Effector CD8-positive, alpha-beta T cell (primary cell): ENCODE measurements at regions not wholly inside any gene's neighbourhood (a gene's known extent, or its start where the extent isn't known, plus 50 kb on each side); places are given as distances from the start of the nearest gene placed in this dataset.
"Not testable (repeated sequence)": the region's sequence is repeated elsewhere in the genome, so short reads cannot be mapped to it uniquely, and the experiment has no call there.

ENCODE experiments used
- DNase-seq: peaks from one replicate; lab custom pipeline; 2025; lab: John Stamatoyannopoulos, UW

DNA sequence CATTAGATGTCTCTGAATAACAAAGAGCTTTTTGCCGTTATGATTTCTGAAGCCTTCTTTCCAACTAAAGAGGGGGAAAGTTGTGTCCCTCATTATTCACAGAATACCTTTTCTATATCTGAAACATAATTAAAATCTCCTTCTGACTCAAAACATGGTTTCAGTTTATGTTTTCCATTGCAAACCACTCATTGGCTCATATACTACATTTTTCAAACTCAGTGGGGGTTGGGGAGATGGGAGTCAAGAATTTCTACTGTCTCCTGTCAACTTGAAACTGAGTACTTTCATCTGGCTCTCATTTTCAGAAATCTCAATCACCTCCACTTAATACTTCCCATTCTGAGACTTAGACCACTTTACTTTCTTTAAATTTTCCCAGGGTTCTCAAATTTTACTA is 1839.5 kb upstream of the PCDH10 start:
- no peak for DNase-seq

DNA sequence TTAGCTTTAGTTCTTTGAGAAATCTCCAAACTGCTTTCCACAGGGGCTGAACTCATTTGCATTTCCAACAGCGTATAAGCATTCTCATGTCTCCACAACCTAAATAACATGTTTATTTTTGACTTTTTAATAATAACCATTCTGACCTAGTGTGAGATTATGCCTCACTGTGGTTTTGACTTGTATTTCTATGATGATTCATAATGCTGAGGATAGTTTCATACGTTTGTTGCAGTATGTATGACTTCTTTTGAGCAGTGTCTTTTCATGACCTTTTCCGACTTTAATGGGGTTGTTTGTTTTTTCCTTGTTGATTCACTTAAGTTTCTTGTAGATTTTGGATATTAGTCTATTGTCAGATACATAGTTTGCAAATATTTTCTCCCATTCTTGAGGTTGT is 1833.0 kb upstream of the PCDH10 start:
- no peak for DNase-seq

DNA sequence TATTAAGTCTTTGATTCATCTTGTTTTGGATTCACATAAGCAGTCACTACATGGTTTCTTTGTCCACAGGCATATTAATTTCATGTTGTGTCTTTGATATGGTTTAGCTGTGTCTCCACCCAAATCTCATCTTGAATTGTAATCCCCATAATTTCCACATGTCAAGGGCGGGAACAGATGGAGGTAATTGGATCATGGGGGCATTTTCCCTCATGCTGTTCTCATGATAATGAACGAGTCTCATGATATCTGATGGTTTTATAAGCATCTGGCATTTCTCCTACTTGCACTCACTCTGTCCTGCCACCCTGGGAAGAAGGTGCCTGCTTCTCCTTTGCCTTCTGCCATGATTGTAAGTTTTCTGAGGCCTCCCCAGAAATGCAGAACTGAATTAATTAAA is 1811.2 kb upstream of the PCDH10 start:
- no peak for DNase-seq

DNA sequence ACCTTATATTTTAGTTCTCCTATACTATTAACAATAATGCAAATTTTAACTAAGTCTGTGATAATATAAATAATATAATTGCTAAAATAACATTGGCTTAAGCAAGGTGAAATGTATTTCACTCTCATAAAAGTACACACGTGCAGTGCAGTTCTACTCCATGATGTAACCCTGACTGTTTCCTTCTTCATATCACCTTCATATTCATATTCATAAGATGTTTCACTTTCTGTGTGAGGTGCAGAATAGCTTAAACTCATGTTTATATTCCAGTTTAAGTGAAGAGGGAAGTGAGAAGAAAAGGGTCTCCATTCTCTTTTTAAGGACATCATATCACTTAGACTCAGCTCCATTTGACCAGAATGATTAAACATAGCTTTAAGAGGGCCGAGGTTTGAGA is 1810.0 kb upstream of the PCDH10 start:
- DNase-seq: no peak

DNA sequence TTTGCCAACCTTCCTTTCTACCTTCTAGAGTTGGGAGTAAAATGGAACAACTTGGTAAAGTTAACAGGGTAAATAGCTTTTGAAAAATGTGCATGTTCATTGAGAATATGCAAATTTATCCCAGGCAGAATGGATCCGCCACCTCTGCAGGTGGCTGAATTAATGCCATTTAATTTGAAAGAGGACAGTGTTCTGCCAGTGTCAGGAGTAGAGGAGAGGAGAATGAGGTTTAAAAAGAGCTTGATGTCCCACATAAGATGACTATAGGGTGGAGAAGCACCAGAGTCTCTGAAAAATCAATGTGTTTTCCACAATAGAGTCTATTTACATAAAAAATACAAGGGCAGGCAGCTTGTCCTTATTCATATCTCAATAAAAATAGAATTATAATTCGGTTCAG is 1804.3 kb upstream of the PCDH10 start:
- DNase-seq: no peak

DNA sequence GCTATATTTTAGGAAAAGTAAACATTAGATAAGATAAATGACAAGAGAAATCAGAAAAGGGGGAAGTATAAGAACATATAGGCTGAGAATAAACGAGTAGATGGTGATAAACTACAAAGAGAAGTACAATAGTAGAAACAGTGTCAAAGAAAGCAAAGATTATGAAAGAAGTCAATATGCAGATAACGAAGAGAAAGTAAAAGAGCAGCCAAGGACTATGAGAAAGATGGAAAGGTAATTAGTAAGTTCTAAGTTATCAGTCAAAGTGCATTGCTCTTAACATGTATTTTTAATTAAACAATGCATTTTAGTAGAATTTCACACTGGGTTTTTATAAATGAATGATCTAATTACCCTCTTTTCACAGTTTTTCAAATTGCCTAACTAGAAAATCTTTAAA is 1801.3 kb upstream of the PCDH10 start:
- no peak for DNase-seq

DNA sequence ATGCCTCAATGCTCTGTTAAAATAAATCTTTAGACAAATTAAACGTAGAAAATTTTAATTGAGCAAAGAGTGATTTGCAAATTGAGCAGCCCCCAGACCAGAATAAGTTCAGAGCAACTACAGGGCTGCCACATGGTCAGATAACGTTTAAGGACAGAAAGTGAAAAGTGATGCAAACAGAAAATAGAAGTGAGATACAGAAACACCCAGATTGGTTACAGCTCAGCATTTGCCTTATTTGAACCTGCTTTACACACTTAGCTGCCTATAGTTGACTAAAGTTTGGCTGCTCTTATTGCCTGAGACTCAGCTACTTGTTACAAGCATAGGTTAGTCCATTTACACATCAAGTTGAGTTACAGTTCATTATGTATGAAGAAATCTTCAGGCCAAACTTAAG is 1800.8 kb upstream of the PCDH10 start:
- DNase-seq: no peak

DNA sequence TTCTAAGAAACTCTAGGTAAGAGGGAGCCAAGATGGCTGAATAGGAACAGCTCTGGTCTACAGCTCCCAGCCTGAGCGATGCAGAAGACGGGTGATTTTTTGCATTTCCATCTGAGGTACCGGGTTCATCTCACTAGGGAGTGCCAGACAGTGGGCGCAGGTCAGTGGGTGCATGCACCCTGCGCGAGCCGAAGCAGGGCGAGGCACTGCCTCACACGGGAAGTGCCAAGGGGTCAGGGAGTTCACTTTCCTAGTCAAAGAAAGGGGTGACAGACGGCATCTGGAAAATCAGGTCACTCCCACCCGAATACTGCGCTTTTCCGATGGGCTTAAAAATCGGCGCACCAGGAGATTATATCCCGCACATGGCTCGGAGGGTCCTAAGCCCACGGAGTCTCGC is 1796.7 kb upstream of the PCDH10 start:
- not testable (repeated sequence) for DNase-seq

DNA sequence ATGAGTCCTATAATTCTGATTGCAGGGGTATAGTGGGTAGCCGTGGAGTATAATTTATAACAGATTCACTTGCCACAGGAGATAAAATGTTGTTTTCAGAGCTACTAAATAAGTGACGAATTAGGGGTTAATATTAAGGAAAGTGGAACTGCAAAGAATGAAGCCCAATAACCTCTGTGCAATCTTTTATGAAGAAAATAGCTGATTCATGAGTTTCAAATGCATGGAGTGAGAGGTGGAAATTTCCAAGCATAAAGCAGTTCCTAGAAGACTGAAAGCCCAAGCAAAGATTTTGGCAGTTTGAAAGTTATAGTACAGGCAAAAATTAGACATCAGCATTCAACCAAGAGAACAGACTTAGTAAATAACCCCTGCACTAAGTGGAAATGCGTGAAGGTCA is 1782.4 kb upstream of the PCDH10 start:
- no peak for DNase-seq

DNA sequence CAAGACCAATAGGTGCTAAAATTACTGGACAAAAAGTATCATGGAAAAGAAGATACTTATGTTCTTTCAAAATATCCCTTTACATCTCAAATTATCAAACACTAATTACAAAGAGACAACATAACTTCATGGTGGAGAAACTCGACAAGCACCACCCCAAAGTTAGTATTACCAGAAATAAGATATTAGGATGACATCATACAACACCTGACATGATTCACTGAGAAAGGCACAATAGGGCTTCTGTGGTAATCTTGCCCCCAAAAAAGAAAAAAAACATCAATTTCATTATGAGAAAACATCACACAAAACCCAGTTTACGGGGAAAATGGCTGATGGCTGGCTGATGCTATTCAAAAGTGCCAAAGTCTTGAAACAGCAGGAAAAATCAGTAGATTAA is 1781.7 kb upstream of the PCDH10 start:
- DNase-seq: no peak

DNA sequence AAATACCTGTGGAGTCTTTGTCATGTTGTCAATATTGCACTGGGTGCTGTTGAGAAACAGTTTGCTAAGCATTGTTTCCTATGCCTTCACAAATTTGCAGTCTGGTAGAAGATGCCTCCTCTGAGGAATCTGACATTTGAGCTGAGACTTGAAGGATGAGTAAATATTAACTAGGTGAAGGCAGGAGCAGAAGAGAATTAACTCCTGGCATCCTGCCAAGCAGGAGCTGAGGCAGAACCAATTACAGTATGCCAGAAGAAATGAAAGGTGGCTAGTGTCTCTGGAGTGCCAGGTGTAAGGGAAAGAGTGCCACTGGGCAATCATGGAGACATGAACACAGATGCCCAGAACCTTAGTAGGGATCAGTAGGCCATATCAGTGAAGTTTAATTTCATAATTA is 1778.2 kb upstream of the PCDH10 start:
- no peak for DNase-seq

DNA sequence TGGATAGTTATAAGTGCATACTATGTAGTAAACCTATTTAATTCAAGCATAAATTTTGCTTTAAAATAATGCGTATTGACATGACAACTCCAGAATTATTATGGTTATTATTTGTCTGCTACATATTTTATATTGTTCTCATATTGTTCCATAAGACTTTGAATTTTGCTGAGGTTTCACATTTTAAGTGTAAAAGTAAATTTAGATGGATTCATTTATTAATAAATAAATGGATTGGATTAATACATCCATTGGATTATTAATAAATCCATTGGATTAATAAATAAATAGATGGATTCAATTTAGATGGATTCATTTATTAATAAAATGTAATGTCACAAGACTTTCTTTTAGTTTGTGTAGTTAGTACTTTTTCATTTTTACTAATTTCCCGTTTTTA is 1768.0 kb upstream of the PCDH10 start:
- DNase-seq: no peak

DNA sequence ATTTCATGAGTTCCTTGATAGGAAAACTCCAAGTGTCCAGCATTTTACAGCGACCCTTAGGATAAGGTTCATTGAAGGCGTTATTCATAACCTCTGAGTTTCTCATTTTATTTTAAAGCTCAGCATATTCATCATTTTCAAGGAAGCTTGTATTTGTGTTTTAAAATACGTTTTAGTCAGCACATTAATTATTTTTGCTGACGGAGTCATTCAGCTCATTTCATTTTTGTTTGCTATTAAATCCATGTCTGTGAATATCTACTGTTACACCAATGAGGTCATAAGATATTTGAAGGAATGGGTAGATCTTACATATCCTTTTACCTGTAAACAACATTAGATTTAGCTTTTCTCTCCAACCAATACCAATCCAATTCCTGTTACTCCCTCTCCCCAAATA is 1766.3 kb upstream of the PCDH10 start:
- DNase-seq: no peak

DNA sequence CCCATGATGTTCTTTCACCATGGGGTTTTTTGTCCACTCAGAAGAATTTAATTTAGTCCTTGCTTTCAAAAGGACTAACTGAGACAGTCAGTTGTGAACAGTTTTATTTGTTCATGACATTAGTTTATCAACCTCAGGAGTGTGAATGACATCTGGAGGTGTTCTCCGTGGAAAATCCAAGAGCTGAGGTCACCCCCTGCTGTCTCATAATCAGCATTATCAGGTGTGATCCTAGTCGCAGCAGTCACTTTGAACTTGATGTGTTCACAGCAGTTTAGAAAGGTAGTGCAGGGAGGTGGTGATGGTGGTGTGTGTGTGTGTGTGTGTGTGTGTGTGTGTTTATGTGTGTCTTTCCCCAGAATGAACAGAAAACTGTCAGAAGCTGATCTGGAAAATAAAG is 1760.8 kb upstream of the PCDH10 start:
- DNase-seq: no peak

DNA sequence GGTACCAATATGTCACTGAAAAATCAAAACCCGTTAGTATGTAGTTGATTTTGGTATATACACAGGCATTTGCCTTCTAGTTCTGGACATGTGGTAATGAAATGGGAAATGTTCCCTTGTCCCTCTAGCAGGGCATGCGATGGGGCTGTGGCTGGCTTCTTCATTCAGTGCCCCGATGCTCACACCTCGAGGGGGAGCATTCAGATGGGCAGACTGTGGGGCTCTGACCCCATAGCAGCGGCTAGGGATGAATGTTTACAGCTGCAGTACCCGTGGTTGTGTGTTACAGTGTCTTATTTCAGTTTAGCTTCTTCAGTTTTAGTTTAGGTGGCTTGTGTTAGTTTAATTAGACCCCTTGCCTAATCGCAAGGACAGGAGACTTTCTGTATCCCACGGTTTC is 1741.0 kb upstream of the PCDH10 start:
- no peak for DNase-seq

DNA sequence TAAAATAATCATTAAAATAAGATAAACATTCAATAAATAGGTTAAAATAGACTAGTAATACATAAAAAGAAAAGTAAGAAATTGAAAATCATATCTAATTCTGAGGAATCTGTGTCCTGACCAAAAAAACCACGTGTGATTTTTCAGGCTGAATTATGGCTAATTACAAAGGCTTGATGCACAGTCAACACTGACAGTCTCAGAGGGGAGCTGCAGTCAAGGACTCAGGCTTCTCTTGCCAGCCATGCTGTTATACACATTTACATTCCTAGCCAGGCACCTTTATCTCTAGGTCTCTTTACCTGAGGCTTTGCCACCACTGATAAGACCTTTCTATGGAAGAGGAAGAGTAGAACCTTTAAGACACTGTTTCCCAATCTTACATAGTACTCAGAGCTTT is 1737.7 kb upstream of the PCDH10 start:
- no peak for DNase-seq

DNA sequence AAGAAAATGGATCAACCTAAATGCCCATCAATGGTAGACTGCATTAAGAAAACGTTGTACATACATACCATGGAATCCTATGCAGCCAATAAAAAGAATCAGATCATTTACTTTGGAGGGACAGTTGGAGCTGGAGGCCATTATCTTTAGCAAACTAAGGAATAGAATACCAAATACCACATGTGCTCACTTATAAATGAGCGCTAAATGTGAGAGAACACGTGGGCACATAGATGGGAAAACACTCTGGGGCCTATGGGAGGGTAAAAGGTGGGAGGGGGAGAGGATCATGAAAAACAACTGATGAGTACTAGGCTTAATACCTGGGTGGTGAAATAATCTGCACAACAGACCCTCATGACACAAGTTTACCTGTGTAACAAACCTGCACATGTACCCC is 1729.9 kb upstream of the PCDH10 start:
- no peak for DNase-seq

DNA sequence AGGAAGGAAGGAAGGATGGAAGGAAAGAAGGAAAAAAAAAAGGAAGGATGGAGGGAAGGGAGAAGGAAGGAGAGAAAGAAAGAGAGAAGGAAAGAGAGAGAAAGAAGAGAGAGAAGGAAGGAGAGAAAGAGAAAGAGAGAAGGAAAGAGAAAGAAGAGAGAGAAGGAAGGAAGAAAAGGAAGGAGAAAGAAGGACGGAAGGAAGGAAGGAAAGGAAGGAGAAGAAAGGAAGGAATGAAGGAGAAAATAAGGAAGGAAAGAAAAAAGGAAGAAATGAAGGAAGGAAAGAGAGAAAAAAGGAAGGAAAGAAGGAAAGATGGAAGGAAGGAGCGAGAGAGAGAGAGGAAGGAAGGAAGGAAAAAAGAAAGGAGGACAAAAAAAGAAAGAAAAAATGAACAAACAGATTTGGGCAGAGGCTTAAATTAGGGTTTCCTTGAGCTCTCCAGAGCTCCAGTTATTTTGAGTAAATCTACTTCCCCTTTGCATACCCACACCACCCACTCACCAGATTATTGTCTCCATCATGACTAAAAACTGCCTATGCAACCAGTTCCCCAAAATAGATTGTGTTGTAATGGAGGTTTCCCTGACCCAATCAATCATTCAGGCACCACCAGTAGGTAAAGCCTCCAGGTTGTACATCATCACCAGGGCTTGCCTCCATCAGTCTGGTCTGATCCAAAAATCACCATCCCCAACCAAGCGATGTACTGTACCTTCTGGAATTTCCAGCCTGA is 1722.9 kb upstream of the PCDH10 start:
- DNase-seq: no peak

DNA sequence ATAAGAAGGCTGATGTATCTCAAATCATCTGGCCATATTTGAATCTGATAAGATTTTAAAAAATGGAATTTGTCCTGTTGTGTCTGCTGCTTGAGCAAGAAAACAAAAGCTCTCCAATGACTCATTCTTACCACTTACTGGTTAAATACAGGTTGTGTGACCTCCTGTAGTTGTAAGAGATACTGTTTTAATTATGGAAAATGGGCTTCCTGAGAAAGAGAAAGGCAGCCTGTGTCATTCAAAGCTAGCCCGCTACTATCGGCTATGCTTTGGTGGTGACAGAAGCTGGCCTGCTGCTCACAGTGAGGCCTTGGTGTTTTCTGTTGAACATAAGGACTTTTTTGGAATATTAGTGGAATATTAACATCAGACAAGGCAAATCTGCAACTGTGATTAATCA is 1722.1 kb upstream of the PCDH10 start:
- DNase-seq: no peak

DNA sequence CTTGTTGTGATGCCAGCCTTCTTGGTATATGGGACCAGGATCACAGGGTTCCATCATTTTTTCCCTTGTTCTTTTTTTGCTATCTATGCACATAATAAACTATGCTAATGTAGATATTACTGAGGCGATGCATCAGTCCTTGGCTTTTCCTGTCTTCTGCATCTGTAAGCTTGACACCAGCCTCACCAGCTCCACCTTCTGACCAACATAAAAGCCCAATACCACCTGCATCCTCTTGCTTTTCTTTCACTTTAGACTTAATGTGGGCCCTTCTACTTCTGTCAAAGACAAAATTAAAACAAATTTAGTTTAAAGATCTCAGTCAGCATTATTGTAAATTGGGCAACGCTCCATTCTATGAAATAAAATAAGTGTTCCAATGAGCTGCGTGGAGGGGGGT is 1718.8 kb upstream of the PCDH10 start:
- DNase-seq: no peak

DNA sequence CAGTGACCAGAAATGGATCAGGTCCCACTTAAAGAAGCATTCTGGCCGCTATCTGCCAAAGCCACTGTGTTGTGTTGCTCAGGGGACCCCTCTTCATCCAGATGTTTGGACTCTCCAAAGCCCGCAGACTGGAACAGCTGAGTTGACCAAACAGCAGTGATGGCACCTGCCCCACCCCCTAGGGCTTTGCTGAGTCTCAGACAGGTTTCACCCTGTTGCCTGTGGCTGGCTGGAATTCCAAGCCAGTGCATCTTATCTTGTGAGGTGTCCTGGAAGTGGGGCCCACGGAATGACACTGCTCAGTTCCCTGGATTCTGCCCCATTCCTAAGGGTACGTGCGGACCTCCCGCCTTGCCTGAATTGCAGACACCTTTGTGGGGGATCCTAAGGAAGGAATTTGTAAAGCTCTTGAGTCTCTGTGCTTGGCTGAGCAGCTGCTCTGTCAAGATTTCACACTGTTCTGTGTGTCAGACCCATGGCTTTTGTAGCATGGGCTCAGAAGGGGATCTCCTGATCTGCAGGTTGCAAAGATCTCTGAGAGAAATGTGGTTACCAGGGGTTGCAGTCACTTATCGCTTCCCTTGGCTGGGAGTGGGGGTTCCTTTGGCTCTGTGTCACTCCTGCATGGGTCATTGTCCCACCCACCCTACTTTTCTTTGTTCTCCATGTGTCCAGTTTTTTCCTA is 1707.9 kb upstream of the PCDH10 start:
- DNase-seq: no peak

DNA sequence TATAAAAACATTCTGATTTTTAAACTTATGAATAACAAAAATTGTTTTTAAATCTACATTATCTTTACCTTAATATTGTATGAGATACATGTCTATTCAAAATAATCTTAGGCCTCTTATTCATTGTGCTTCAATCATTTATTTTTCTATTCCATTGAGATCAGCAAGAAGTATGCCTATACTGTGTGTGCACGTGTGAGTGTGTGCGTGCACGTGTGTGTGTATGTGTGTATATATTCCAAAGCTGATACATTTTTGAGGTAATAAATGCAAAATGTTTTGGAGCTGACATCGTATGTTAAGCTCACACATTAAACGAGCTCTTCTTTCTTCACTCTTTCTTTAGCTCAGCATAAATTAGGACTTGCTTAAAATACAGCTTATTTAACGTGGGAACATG is 1701.2 kb upstream of the PCDH10 start:
- no peak for DNase-seq

DNA sequence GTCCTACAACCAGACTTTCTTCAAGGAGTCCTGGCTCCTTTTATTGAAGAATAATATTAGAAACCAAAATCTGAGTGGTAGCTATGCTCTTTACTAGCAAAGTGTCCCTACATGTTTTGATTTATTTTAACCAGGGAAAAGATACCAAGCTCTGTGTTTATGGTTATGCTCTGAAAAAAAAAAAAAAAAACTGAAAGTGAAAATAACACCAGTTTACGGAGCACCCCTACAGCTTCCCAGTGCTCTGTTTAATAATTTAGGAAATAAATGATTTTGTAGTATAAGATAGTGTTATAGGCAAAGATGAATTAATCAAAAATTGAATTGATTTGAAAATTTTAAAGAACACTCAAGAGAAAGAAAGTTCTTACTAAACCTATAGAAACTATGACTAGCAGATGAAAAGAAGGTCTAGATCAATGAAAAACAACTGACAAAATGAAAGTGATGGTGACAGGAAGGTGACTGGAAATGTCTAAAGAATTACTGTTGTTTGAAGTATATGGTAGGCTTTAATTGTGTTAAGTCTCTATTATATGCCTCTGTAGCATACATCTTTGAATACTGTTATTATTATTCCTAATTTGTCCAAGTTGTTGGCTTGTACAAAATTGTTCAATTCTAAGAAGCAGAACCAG is 1698.4 kb upstream of the PCDH10 start:
- no peak for DNase-seq
